MV-4-11 (cell line): ENCODE measurements at regions not wholly inside any gene's neighbourhood (a gene's known extent, or its start where the extent isn't known, plus 50 kb on each side); places are given as distances from the start of the nearest gene placed in this dataset.

ENCODE experiments used
- DNase-seq: peaks from one replicate; lab custom pipeline; 2025; lab: John Stamatoyannopoulos, UW

GRCh38 chr17:79539944-79540705 lies 70.7 kb downstream of the RBFOX3 start:
- no peak for DNase-seq

GRCh38 chr17:79538291-79538690 lies 72.6 kb downstream of the RBFOX3 start:
- DNase-seq: no peak

GRCh38 chr17:79537686-79538085 lies 73.2 kb downstream of the RBFOX3 start:
- DNase-seq: no peak

- DNase-seq: no peak
Measured at GRCh38 chr17:79537061-79537460, 73.8 kb downstream of the RBFOX3 start.

- no peak for DNase-seq
Measured at GRCh38 chr17:79536212-79536840, 74.5 kb downstream of the RBFOX3 start.

- DNase-seq: no peak
Measured at GRCh38 chr17:79535728-79536025, 75.2 kb downstream of the RBFOX3 start.

GRCh38 chr17:79534851-79535727 lies 75.8 kb downstream of the RBFOX3 start:
- DNase-seq: no peak

GRCh38 chr17:79534111-79534510 lies 76.7 kb downstream of the RBFOX3 start:
- DNase-seq: no peak

GRCh38 chr17:79533116-79533515 lies 77.7 kb downstream of the RBFOX3 start:
- DNase-seq: no peak

- DNase-seq: no peak
Measured at GRCh38 chr17:79532107-79532790, 78.6 kb downstream of the RBFOX3 start.

- DNase-seq: no peak
Measured at GRCh38 chr17:79531191-79532095, 79.4 kb downstream of the RBFOX3 start.

GRCh38 chr17:79530361-79531105 lies 80.3 kb downstream of the RBFOX3 start:
- DNase-seq: no peak

- no peak for DNase-seq
Measured at GRCh38 chr17:79529661-79530081, 81.2 kb downstream of the RBFOX3 start.

GRCh38 chr17:79528592-79529125 lies 82.2 kb downstream of the RBFOX3 start:
- DNase-seq: no peak

- DNase-seq: no peak
Measured at GRCh38 chr17:79527306-79527705, 83.5 kb downstream of the RBFOX3 start.

- no peak for DNase-seq
Measured at GRCh38 chr17:79525793-79526677, 84.8 kb downstream of the RBFOX3 start.

- DNase-seq: no peak
Measured at GRCh38 chr17:79524213-79525187, 86.4 kb downstream of the RBFOX3 start.

- no peak for DNase-seq
Measured at GRCh38 chr17:79522414-79522813, 88.4 kb downstream of the RBFOX3 start.
